ENCODE measurements at regions not wholly inside any gene's neighbourhood (a gene's known extent, or its start where the extent isn't known, plus 50 kb on each side); places are given as distances from the start of the nearest gene placed in this dataset.

DNA sequence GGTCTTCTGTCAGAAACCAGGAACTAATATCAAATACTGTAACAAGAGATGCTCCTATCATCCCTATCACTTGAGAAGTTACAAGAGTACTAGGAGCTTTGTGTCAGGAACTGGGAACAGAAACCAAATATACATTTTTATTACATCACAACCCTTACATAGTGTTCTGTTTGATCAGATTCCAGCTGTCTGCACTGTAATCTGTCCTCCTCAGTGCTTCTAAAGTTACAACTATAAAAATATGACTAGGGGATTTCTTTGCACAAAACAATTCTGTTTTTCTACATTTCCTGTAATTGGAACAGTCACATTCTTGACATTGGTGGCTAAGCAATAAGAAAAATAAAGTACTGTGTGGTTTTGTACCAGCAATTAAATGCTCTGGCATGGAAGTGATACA lies 686.0 kb downstream of the PDHA2 start:
- TF ChIP-seq, protein P1, sequence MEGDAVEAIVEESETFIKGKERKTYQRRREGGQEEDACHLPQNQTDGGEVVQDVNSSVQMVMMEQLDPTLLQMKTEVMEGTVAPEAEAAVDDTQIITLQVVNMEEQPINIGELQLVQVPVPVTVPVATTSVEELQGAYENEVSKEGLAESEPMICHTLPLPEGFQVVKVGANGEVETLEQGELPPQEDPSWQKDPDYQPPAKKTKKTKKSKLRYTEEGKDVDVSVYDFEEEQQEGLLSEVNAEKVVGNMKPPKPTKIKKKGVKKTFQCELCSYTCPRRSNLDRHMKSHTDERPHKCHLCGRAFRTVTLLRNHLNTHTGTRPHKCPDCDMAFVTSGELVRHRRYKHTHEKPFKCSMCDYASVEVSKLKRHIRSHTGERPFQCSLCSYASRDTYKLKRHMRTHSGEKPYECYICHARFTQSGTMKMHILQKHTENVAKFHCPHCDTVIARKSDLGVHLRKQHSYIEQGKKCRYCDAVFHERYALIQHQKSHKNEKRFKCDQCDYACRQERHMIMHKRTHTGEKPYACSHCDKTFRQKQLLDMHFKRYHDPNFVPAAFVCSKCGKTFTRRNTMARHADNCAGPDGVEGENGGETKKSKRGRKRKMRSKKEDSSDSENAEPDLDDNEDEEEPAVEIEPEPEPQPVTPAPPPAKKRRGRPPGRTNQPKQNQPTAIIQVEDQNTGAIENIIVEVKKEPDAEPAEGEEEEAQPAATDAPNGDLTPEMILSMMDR (IDR thresholded peaks at IDR 0.05) = no peak
- no peak for TF ChIP-seq POLR2A (IDR thresholded peaks at IDR 0.05)

Measured in body of pancreas (tissue), 4 donors.